ENCODE measurements at regions not wholly inside any gene's neighbourhood (a gene's known extent, or its start where the extent isn't known, plus 50 kb on each side); places are given as distances from the start of the nearest gene placed in this dataset.

DNA sequence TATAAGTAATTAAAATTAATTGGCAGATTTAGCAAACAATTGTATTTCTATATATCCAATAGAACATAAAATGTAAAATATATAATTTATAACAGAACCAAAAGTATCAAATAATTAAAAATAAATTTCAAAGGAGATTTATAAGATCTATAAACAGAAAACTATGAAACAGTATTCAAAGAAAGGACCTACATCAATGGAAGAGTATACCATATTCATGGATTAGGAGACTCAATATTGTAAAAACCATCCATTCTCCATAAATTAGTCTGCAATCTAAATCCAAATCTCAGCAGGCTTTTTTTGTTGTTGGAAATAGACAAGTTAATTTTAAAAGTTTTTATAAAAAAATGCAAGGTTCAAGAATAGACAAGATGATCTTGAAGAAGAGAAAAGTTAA is 149.0 kb upstream of the RUNX3 start:
- TF ChIP-seq, protein P1, sequence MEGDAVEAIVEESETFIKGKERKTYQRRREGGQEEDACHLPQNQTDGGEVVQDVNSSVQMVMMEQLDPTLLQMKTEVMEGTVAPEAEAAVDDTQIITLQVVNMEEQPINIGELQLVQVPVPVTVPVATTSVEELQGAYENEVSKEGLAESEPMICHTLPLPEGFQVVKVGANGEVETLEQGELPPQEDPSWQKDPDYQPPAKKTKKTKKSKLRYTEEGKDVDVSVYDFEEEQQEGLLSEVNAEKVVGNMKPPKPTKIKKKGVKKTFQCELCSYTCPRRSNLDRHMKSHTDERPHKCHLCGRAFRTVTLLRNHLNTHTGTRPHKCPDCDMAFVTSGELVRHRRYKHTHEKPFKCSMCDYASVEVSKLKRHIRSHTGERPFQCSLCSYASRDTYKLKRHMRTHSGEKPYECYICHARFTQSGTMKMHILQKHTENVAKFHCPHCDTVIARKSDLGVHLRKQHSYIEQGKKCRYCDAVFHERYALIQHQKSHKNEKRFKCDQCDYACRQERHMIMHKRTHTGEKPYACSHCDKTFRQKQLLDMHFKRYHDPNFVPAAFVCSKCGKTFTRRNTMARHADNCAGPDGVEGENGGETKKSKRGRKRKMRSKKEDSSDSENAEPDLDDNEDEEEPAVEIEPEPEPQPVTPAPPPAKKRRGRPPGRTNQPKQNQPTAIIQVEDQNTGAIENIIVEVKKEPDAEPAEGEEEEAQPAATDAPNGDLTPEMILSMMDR (IDR thresholded peaks at IDR 0.05; ENCODE audit: low read depth, low read length, poor library complexity, severe bottlenecking) = no peak
- no peak for TF ChIP-seq EZH2phosphoT487 (IDR thresholded peaks at IDR 0.05; ENCODE audit: borderline replicate concordance, low read length)

Data from DOHH2 (cell line).